Panc1 (cell line): ENCODE measurements at regions not wholly inside any gene's neighbourhood (a gene's known extent, or its start where the extent isn't known, plus 50 kb on each side); places are given as distances from the start of the nearest gene placed in this dataset.

Experiments
- ATAC-seq: fragments of 200-7000 bp; cut with Tn5 transposase; 2 replicates; pipeline ENCODE4 v1.9.1; 2020; ENCODE audit warnings: mild to moderate bottlenecking, moderate library complexity
- BruUV-seq: library from RNA; stranded (reverse); fragments of 400-500 nt; replicated peaks from 2 replicates; lab custom pipeline; 2021; lab: Mats Ljungman, UMichigan
- CTCF ChIA-PET: fragments of 300-600 bp; sonication (Branson Sonifier 250); formaldehyde crosslinking; loops from one replicate; lab custom pipeline; 2022; ENCODE audit warnings: antibody characterized with exemption; lab: Charles Lee
- POLR2A ChIA-PET: fragments of 300-600 bp; sonication (Branson Sonifier 250); formaldehyde crosslinking; loops from one replicate; lab custom pipeline; 2022; ENCODE audit warnings: antibody characterized with exemption; lab: Charles Lee
- DNase-seq: peaks from one replicate; pipeline ENCODE4 v3.0.0-alpha.2; 2010; ENCODE audit warnings: low read depth, low spot score
- H3K27ac ChIP-seq: 2 replicates; pipeline ENCODE4 v1.5.1; 2011; ENCODE audit warnings: mild to moderate bottlenecking, low read length, inconsistent platforms
- H3K27me3 ChIP-seq: fragments of 200-500 bp; sonication (Bioruptor generic); 2 replicates; pipeline ENCODE4 v1.6.0; 2014; ENCODE audit warnings: low read length, inconsistent platforms; ENCODE audit not compliant: control insufficient read depth, insufficient read depth
- H3K36me3 ChIP-seq: fragments of 200-500 bp; sonication (Bioruptor generic); 2 replicates; pipeline ENCODE4 v1.5.1; 2014; ENCODE audit warnings: inconsistent platforms, mild to moderate bottlenecking, low read length, moderate library complexity; ENCODE audit not compliant: control insufficient read depth, insufficient read depth
- H3K4me1 ChIP-seq: 2 replicates; pipeline ENCODE4 v1.5.1; 2011; ENCODE audit warnings: inconsistent platforms, mild to moderate bottlenecking, low read length, moderate library complexity; ENCODE audit not compliant: control insufficient read depth, insufficient read depth
- H3K4me3 ChIP-seq, 2 experiments: 2 replicates each; pipeline ENCODE4 v1.5.1; 2011 to 2012; ENCODE audit warnings: low read depth in 2 of 2, low read length in 2 of 2, mild to moderate bottlenecking in 2 of 2, inconsistent platforms in 1 of 2, moderate library complexity in 1 of 2
- H3K9me3 ChIP-seq: fragments of 200-500 bp; sonication (Bioruptor generic); 2 replicates; pipeline ENCODE4 v1.5.1; 2014; ENCODE audit warnings: low read depth, mild to moderate bottlenecking, inconsistent platforms, low read length, moderate library complexity; ENCODE audit not compliant: control insufficient read depth, insufficient read depth
- CTCF ChIP-seq: fragments of 450-650 bp; IDR thresholded peaks from 2 replicates; pipeline ENCODE4 v1.5.1; 2017; ENCODE audit warnings: mild to moderate bottlenecking
- POLR2AphosphoS5 ChIP-seq: IDR thresholded peaks from 2 replicates; pipeline ENCODE4 v1.6.1; 2012; ENCODE audit warnings: mild to moderate bottlenecking, low read depth, low read length, moderate library complexity
- REST ChIP-seq, 2 experiments: IDR thresholded peaks; 2 replicates each; pipeline ENCODE4 v1.6.1; 2011 to 2012; ENCODE audit warnings: low read depth in 2 of 2, control low read depth in 1 of 2, low read length in 1 of 2, mild to moderate bottlenecking in 1 of 2, moderate library complexity in 1 of 2; ENCODE audit not compliant: insufficient read depth in 1 of 2
- SIN3A ChIP-seq: IDR thresholded peaks from 2 replicates; pipeline ENCODE4 v1.6.1; 2012; ENCODE audit warnings: low read depth, mild to moderate bottlenecking, low read length, moderate library complexity, borderline replicate concordance; ENCODE audit not compliant: insufficient read depth
- TCF7L2 ChIP-seq: IDR thresholded peaks from 2 replicates; pipeline ENCODE4 v1.6.1; 2011; ENCODE audit warnings: mild to moderate bottlenecking, low read depth, low read length, inconsistent platforms
- in situ Hi-C: cut with HindIII; loops from 2 replicates; pipeline ENCODE4 v1.10.0; 2016; ENCODE audit warnings: low sequenced_read_pairs, low pct_unique_long_range_greater_than_20kb
- intact Hi-C: fragments of 100-400 bp; cut with micrococcal nuclease; formaldehyde crosslinking; loops from one replicate; pipeline ENCODE4 v1.10.0; 2022; ENCODE audit not compliant: unreplicated experiment

- DNase-seq (no peak), ATAC-seq (no peak)
- ChIA-PET CTCF (no interaction called here), POLR2A (no interaction called here)
- peaks cover 4% of the 10 kb centered on the region; the same call in 1 of the 2 replicates for H3K27me3 ChIP-seq
- BruUV-seq: no TSS peak
- TF ChIP-seq REST (IDR thresholded peaks at IDR 0.05; ENCODE audit: insufficient read depth in 1 of 2, low read depth in 2 of 2, low read length in 1 of 2): no peak
- no peak for TF ChIP-seq SIN3A
- no peak for TF ChIP-seq POLR2AphosphoS5
- TF ChIP-seq CTCF: no peak
- no peak for TF ChIP-seq TCF7L2
- H3K4me3 ChIP-seq: no peak overlapping the region
- H3K4me1 ChIP-seq: no peaks in the 10 kb centered on the region
- H3K36me3 ChIP-seq: no peaks in the 10 kb centered on the region
- no peaks in the 10 kb centered on the region for H3K9me3 ChIP-seq
- in situ Hi-C loops: no loop called here
- no peak overlapping the region for H3K27ac ChIP-seq
- intact Hi-C loops: no loop called here
These were observed 91.3 kb upstream of the PRR23E start for GRCh38 chr3:127101411-127102187.

DNA sequence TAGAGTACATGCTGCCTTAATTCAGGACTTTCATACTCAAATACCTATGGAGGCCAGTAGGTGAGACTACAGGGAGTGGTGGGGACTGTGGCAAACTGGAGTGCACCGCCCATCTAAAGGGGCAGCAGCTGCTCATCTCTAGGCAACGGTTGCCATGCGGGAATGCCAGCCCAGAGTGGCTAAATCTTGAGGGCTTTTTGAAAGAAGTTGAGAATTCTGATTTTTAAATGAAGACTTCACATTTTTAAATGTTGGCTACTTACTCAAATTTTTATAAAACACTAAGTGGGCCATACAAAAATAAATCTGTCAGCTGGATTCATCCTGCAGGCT lies 90.8 kb upstream of the PRR23E start:
- CTCF ChIA-PET: no interaction called here
- Histone ChIP-seq H3K27ac (no peak overlapping the region), H3K36me3 (no peaks in the 10 kb centered on the region), H3K4me1 (no peaks in the 10 kb centered on the region), H3K9me3 (no peaks in the 10 kb centered on the region), H3K4me3 (no peak overlapping the region), H3K27me3 (peaks cover 4% of the 10 kb centered on the region; the same call in 1 of the 2 replicates)
- no peak for TF ChIP-seq REST (IDR thresholded peaks at IDR 0.05; ENCODE audit: insufficient read depth in 1 of 2, low read depth in 2 of 2, low read length in 1 of 2)
- TF ChIP-seq SIN3A: no peak
- no peak for TF ChIP-seq TCF7L2
- TF ChIP-seq CTCF: no peak
- no peak for TF ChIP-seq POLR2AphosphoS5
- BruUV-seq: no TSS peak
- POLR2A ChIA-PET: no interaction called here
- intact Hi-C loops: no loop called here
- in situ Hi-C loops: no loop called here
- no peak for DNase-seq
- no peak for ATAC-seq
